A549 (cell line): ENCODE measurements at regions not wholly inside any gene's neighbourhood (a gene's known extent, or its start where the extent isn't known, plus 50 kb on each side); places are given as distances from the start of the nearest gene placed in this dataset.

ENCODE experiments used
- ATAC-seq, 2 experiments: fragments of 200-7000 bp in 1 of 2; fragments of >200 bp in 1 of 2; cut with Nextera tagmentation in 1 of 2; cut with Tn5 transposase in 1 of 2; 3 replicates each; pipeline versions ENCODE4 v1.8.0 to v1.9.1; 2018 to 2020; ENCODE audit warnings: mild to moderate bottlenecking in 1 of 2, moderate library complexity in 1 of 2
- CTCF ChIA-PET: fragments of 300-600 bp; sonication (Branson Sonifier 250); formaldehyde crosslinking; extraction: SDS; loops from one replicate; lab custom pipeline; 2021; ENCODE audit warnings: antibody characterized with exemption, inconsistent platforms; lab: Yijun Ruan, JAX
- POLR2A ChIA-PET: fragments of 350-600 bp; formaldehyde crosslinking; extraction: SDS; loops from one replicate; lab custom pipeline; 2021; ENCODE audit warnings: antibody characterized with exemption, inconsistent platforms; lab: Yijun Ruan, JAX
- DNase-seq, 2 experiments: peaks; one replicate each; pipeline versions ENCODE4 v3.0.0 to v3.0.0-alpha.2; 2011 to 2016; ENCODE audit warnings: low read depth in 1 of 2, low spot score in 1 of 2
- FAIRE-seq: peaks from 2 replicates; lab custom pipeline; 2011; peaks lifted over from hg19 to GRCh38; lab: Jason Lieb, UNC
- H3K27ac ChIP-seq, 2 experiments: fragments of >200 bp; sonication (Bioruptor Twin); formaldehyde crosslinking; 3 replicates each; pipeline ENCODE4 v1.5.1; 2016 to 2017
- H3K4me1 ChIP-seq: fragments of >200 bp; sonication (Bioruptor Twin); formaldehyde crosslinking; 3 replicates; pipeline ENCODE4 v1.6.1; 2016
- H3K4me2 ChIP-seq: fragments of >200 bp; sonication (Bioruptor Twin); formaldehyde crosslinking; 3 replicates; pipeline ENCODE4 v1.6.1; 2016
- H3K4me3 ChIP-seq: fragments of >200 bp; sonication (Bioruptor Twin); formaldehyde crosslinking; 3 replicates; pipeline ENCODE4 v1.5.1; 2016
- H3K9me3 ChIP-seq: fragments of >200 bp; sonication (Bioruptor Twin); formaldehyde crosslinking; 3 replicates; pipeline ENCODE4 v1.6.1; 2016
- BCL3 ChIP-seq: fragments of >200 bp; sonication (Bioruptor Twin); formaldehyde crosslinking; IDR thresholded peaks from 3 replicates; pipeline ENCODE4 v1.6.1; 2016
- BHLHE40 ChIP-seq: IDR thresholded peaks from 2 replicates; pipeline ENCODE4 v1.6.1; 2012; ENCODE audit warnings: low read depth, low read length, inconsistent platforms
- CBX8 ChIP-seq: fragments of 200-600 bp; sonication (generic); IDR thresholded peaks from 2 replicates; pipeline ENCODE4 v1.6.1; 2016
- CEBPB ChIP-seq, 2 experiments: fragments of >200 bp in 1 of 2; sonication (Bioruptor Twin) in 1 of 2; formaldehyde crosslinking in 1 of 2; IDR thresholded peaks; 2 replicates each; pipeline ENCODE4 v1.6.1; 2012 to 2016
- ELK1 ChIP-seq: fragments of 150-350 bp; IDR thresholded peaks from 2 replicates; pipeline ENCODE4 v1.6.1; 2014; ENCODE audit warnings: low read depth, mild to moderate bottlenecking, low read length
- ESRRA ChIP-seq: fragments of 150-350 bp; IDR thresholded peaks from 2 replicates; pipeline ENCODE4 v1.6.1; 2014; ENCODE audit warnings: mild to moderate bottlenecking, low read length, borderline replicate concordance
- FOSB ChIP-seq: fragments of 250-450 bp; sonication (Bioruptor Pico); IDR thresholded peaks from 2 replicates; pipeline ENCODE4 v1.5.0; 2020; ENCODE audit warnings: mild to moderate bottlenecking, moderate library complexity
- GATA3 ChIP-seq: IDR thresholded peaks from 2 replicates; pipeline ENCODE4 v1.6.1; 2012; ENCODE audit warnings: borderline replicate concordance
- HDAC2 ChIP-seq: fragments of 200-600 bp; sonication (generic); IDR thresholded peaks from 2 replicates; pipeline ENCODE4 v1.6.1; 2016
- HMGXB4 ChIP-seq: fragments of 250-450 bp; sonication (Bioruptor Pico); IDR thresholded peaks from 2 replicates; pipeline ENCODE4 v1.5.0; 2021; ENCODE audit warnings: mild to moderate bottlenecking, moderate library complexity, borderline replicate concordance
- JUN ChIP-seq, 2 experiments: fragments of >200 bp; sonication (Bioruptor Twin); formaldehyde crosslinking; IDR thresholded peaks; 2 replicates in 1 of 2; 3 replicates in 1 of 2; pipeline ENCODE4 v1.6.1; 2016 to 2017
- JUNB ChIP-seq: fragments of >200 bp; sonication (Bioruptor Twin); formaldehyde crosslinking; IDR thresholded peaks from 2 replicates; pipeline ENCODE4 v1.6.1; 2016
- KDM5A ChIP-seq: fragments of 200-600 bp; sonication (generic); IDR thresholded peaks from 2 replicates; pipeline ENCODE4 v1.6.1; 2016; ENCODE audit warnings: antibody characterized with exemption, mild to moderate bottlenecking
- MAFK ChIP-seq: fragments of 450-650 bp; IDR thresholded peaks from 2 replicates; pipeline ENCODE4 v1.6.1; 2014; ENCODE audit not compliant: partially characterized antibody
- NFE2L2 ChIP-seq: fragments of 150-350 bp; conservative IDR thresholded peaks from 2 replicates; pipeline ENCODE4 v1.6.1; 2014; ENCODE audit warnings: low read length
- NR3C1 ChIP-seq: fragments of >200 bp; sonication (Bioruptor Twin); formaldehyde crosslinking; IDR thresholded peaks from 3 replicates; pipeline ENCODE4 v1.6.1; 2017
- RAD21 ChIP-seq, 2 experiments: fragments of >200 bp in 1 of 2; sonication (Bioruptor Twin) in 1 of 2; formaldehyde crosslinking in 1 of 2; IDR thresholded peaks in 1 of 2; conservative IDR thresholded peaks in 1 of 2; 2 replicates in 1 of 2; 3 replicates in 1 of 2; pipeline ENCODE4 v1.6.1; 2012 to 2018; ENCODE audit warnings: inconsistent platforms in 1 of 2
- REST ChIP-seq: fragments of 200-600 bp; sonication (generic); IDR thresholded peaks from 2 replicates; pipeline ENCODE4 v1.6.1; 2016; ENCODE audit warnings: antibody characterized with exemption, mild to moderate bottlenecking, moderate library complexity
- SMC3 ChIP-seq: fragments of >200 bp; sonication (Bioruptor Twin); formaldehyde crosslinking; IDR thresholded peaks from 3 replicates; pipeline ENCODE4 v1.6.1; 2018; ENCODE audit warnings: inconsistent platforms
- SREBF2 ChIP-seq: fragments of 450-650 bp; IDR thresholded peaks from 2 replicates; pipeline ENCODE4 v1.6.1; 2014; ENCODE audit warnings: mild to moderate bottlenecking, moderate library complexity
- TP53 ChIP-seq: fragments of 250-450 bp; sonication (Bioruptor Pico); IDR thresholded peaks from 2 replicates; pipeline ENCODE4 v1.5.0; 2021; ENCODE audit warnings: mild to moderate bottlenecking, moderate library complexity
- ZNF302 ChIP-seq: fragments of 250-450 bp; sonication (Bioruptor Pico); IDR thresholded peaks from 2 replicates; pipeline ENCODE4 v1.9.0; 2021; ENCODE audit warnings: inconsistent platforms, mild to moderate bottlenecking, moderate library complexity
- ZSCAN20 ChIP-seq: fragments of 250-450 bp; sonication (Bioruptor Pico); IDR thresholded peaks from 2 replicates; pipeline ENCODE4 v1.8.0; 2022; ENCODE audit warnings: mild to moderate bottlenecking, moderate library complexity
- WGBS: methylation state at CpG from one replicate; pipeline ENCODE4 v1.1.6; 2017; ENCODE audit errors: missing lambda C conversion rate; 5-methylcytosine and 5-hydroxymethylcytosine counted together
- TF ChIP-seq, protein P1 (sequence below): fragments of 450-650 bp; IDR thresholded peaks from 2 replicates; pipeline ENCODE4 v1.6.1; 2014; ENCODE audit warnings: antibody characterized with exemption
- TF ChIP-seq, protein P2 (sequence below): IDR thresholded peaks from 2 replicates; pipeline ENCODE4 v1.6.1; 2012; ENCODE audit warnings: low read depth, borderline replicate concordance

GRCh38 chr14:45492876-45493275, 239.9 kb upstream of the MIS18BP1 start (continued):
- TF ChIP-seq RAD21 (conservative IDR thresholded peaks at IDR 0.05 in 1 of 2, IDR thresholded peaks at IDR 0.05 in 1 of 2) (no peak), CEBPB (IDR thresholded peaks at IDR 0.05) (no peak)

- DNase-seq (no peak), ATAC-seq (no peak), FAIRE-seq (no peak)
- POLR2A ChIA-PET: no interaction called here
- Histone ChIP-seq H3K4me2 (no peak overlapping the region), H3K9me3 (no peaks in the 10 kb centered on the region), H3K27ac (no peak overlapping the region), H3K4me3 (no peak overlapping the region), H3K4me1 (no peaks in the 10 kb centered on the region)
- WGBS: 13% methylated on average over 3 of the region's 3 CpGs
- TF ChIP-seq NFE2L2 (no peak), REST (no peak), SREBF2 (no peak), ESRRA (no peak), CEBPB (IDR thresholded peaks at IDR 0.05) (no peak), CBX8 (no peak), ZSCAN20 (CRISPR knock-in tag) (no peak), ZNF302 (CRISPR knock-in tag) (no peak), JUN (IDR thresholded peaks at IDR 0.05) (no peak), HMGXB4 (CRISPR knock-in tag) (no peak), GATA3 (no peak), TP53 (no peak)
- TF ChIP-seq, protein P1, sequence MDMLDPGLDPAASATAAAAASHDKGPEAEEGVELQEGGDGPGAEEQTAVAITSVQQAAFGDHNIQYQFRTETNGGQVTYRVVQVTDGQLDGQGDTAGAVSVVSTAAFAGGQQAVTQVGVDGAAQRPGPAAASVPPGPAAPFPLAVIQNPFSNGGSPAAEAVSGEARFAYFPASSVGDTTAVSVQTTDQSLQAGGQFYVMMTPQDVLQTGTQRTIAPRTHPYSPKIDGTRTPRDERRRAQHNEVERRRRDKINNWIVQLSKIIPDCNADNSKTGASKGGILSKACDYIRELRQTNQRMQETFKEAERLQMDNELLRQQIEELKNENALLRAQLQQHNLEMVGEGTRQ: no peak
- CTCF ChIA-PET: no interaction called here
Measured at GRCh38 chr14:45491914-45492313, 238.9 kb upstream of the MIS18BP1 start.

GRCh38 chr14:45486599-45486998, 233.6 kb upstream of the MIS18BP1 start:
- no peaks in the 10 kb centered on the region for H3K9me3 ChIP-seq
- FAIRE-seq: no peak
- POLR2A ChIA-PET: no interaction called here
- no peak for DNase-seq
- ATAC-seq: no peak
- no peak overlapping the region for H3K4me3 ChIP-seq
- H3K4me2 ChIP-seq: no peak overlapping the region
- 0% methylated on average over 1 of the region's 1 CpG for WGBS
- CTCF ChIA-PET: no interaction called here
- no peak overlapping the region for H3K27ac ChIP-seq
- TF ChIP-seq SREBF2 (no peak), MAFK (peak; percentile 82), FOSB (CRISPR knock-in tag) (no peak), JUNB (no peak)
- H3K4me1 ChIP-seq: no peaks in the 10 kb centered on the region

- H3K9me3 ChIP-seq: no peaks in the 10 kb centered on the region
- WGBS: 0% methylated on average over 1 of the region's 1 CpG
- FAIRE-seq (no peak), ATAC-seq (no peak), DNase-seq (no peak)
- H3K4me3 ChIP-seq: no peak overlapping the region
- ChIA-PET CTCF (interaction anchor here (0.5 kb wide), 1 partner anchor 77 kb away, joined by 4 read pairs; no protein-coding TSS in a partner anchor), POLR2A (no interaction called here)
- no peak overlapping the region for H3K27ac ChIP-seq
- H3K4me2 ChIP-seq: no peak overlapping the region
- H3K4me1 ChIP-seq: no peaks in the 10 kb centered on the region
- TF ChIP-seq NR3C1 (no peak), BHLHE40 (no peak), CEBPB (IDR thresholded peaks at IDR 0.05) (no peak), BCL3 (no peak), ELK1 (no peak), SREBF2 (no peak), HDAC2 (no peak), KDM5A (no peak), FOSB (CRISPR knock-in tag) (no peak), SMC3 (no peak)
- TF ChIP-seq, protein P2, sequence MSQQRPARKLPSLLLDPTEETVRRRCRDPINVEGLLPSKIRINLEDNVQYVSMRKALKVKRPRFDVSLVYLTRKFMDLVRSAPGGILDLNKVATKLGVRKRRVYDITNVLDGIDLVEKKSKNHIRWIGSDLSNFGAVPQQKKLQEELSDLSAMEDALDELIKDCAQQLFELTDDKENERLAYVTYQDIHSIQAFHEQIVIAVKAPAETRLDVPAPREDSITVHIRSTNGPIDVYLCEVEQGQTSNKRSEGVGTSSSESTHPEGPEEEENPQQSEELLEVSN: no peak
Measured at GRCh38 chr14:45467023-45467422, 214.0 kb upstream of the MIS18BP1 start.
